HFFc6 (cell line): ENCODE measurements at regions not wholly inside any gene's neighbourhood (a gene's known extent, or its start where the extent isn't known, plus 50 kb on each side); places are given as distances from the start of the nearest gene placed in this dataset.
"Not testable (repeated sequence)": the region's sequence is repeated elsewhere in the genome, so short reads cannot be mapped to it uniquely, and the experiment has no call there.

Experiments
- DNase-seq: peaks from one replicate; pipeline ENCODE4 v3.0.0-alpha.2; 2018
- H3K27ac Mint-ChIP-seq: 2 replicates; pipeline ENCODE4 v1.8.0; 2020; ENCODE audit warnings: mild to moderate bottlenecking, mixed read lengths
- H3K27me3 Mint-ChIP-seq: 2 replicates; pipeline ENCODE4 v1.8.0; 2021; ENCODE audit warnings: mild to moderate bottlenecking, moderate library complexity, mixed read lengths; ENCODE audit not compliant: insufficient read depth
- H3K36me3 Mint-ChIP-seq: 2 replicates; pipeline ENCODE4 v1.8.0; 2021; ENCODE audit warnings: low read depth, mixed read lengths
- H3K4me1 Mint-ChIP-seq: 2 replicates; pipeline ENCODE4 v1.8.0; 2020; ENCODE audit warnings: low read depth, mixed read lengths
- H3K4me3 Mint-ChIP-seq: 2 replicates; pipeline ENCODE4 v1.8.0; 2020; ENCODE audit warnings: mild to moderate bottlenecking, moderate library complexity, mixed read lengths
- H3K9me3 Mint-ChIP-seq: 2 replicates; pipeline ENCODE4 v1.8.0; 2020; ENCODE audit warnings: mild to moderate bottlenecking, mixed read lengths
- TF ChIP-seq, protein P1 (sequence below): fragments of 200-600 bp; sonication (generic); IDR thresholded peaks from 2 replicates; pipeline ENCODE4 v1.5.0; 2021; ENCODE audit warnings: antibody characterized with exemption, mild to moderate bottlenecking

DNA sequence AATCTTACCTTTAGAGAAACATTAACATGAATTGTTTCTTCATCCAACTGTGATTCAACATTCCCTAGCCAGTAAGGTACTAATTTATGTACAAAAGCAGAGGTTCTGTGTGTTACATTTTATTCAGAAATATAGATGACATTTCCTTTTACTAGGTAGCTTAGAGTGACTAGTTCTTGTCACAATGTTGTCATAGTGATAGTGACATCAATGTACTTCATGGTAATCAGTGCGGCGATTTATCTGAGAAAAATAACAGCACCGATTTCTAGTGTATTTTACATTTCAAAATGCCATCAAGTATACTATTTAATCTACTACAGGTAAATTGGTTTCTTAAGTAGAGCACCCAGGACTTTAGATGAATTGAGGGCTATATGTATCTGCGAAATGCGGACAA lies 72.1 kb upstream of the DGKB start:
- Mint-ChIP-seq H3K27ac (no peak overlapping the region), H3K9me3 (no peaks in the 10 kb centered on the region; the same call in 1 of the 2 replicates), H3K4me1 (no peaks in the 10 kb centered on the region), H3K27me3 (no peaks in the 10 kb centered on the region), H3K36me3 (no peaks in the 10 kb centered on the region), H3K4me3 (no peak overlapping the region)
- DNase-seq: no peak
- TF ChIP-seq, protein P1, sequence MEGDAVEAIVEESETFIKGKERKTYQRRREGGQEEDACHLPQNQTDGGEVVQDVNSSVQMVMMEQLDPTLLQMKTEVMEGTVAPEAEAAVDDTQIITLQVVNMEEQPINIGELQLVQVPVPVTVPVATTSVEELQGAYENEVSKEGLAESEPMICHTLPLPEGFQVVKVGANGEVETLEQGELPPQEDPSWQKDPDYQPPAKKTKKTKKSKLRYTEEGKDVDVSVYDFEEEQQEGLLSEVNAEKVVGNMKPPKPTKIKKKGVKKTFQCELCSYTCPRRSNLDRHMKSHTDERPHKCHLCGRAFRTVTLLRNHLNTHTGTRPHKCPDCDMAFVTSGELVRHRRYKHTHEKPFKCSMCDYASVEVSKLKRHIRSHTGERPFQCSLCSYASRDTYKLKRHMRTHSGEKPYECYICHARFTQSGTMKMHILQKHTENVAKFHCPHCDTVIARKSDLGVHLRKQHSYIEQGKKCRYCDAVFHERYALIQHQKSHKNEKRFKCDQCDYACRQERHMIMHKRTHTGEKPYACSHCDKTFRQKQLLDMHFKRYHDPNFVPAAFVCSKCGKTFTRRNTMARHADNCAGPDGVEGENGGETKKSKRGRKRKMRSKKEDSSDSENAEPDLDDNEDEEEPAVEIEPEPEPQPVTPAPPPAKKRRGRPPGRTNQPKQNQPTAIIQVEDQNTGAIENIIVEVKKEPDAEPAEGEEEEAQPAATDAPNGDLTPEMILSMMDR: no peak

DNA sequence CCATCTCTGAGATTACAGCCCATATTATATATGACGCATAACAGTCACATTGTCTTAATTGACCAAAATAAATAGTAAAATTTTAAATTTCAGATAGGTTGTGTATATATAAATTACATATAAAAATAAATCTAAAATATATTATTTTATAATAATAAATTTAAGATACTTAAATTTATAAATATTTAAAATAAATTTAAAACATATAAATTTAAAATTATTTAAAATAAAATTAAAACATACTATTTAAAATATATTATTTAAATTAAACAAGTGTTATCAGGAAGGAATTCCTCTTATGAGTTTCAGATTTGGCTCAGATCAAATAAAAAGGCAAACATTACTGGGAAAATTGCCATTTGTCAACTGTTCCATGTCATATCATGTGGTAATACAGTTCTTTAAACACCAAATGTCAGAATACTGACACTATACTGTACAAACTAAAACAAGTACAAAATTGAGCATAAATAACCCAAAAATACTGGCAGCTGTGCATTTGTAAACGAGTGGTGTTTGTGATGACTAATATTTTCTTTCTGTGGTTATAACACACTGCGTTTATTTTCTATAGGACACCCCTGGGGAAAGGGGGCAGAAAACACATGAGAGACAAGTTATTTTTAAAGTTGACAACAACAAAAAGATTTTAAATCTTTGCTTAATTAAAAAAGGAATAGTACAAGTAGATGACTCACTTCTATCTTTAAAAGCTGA lies 71.3 kb upstream of the DGKB start:
- no peaks in the 10 kb centered on the region for H3K27me3 Mint-ChIP-seq
- H3K4me1 Mint-ChIP-seq: no peaks in the 10 kb centered on the region
- TF ChIP-seq, protein P1: no peak
- no peak overlapping the region for H3K27ac Mint-ChIP-seq
- no peaks in the 10 kb centered on the region for H3K36me3 Mint-ChIP-seq
- H3K4me3 Mint-ChIP-seq: no peak overlapping the region
- H3K9me3 Mint-ChIP-seq: no peaks in the 10 kb centered on the region; the same call in 1 of the 2 replicates
- no peak for DNase-seq

DNA sequence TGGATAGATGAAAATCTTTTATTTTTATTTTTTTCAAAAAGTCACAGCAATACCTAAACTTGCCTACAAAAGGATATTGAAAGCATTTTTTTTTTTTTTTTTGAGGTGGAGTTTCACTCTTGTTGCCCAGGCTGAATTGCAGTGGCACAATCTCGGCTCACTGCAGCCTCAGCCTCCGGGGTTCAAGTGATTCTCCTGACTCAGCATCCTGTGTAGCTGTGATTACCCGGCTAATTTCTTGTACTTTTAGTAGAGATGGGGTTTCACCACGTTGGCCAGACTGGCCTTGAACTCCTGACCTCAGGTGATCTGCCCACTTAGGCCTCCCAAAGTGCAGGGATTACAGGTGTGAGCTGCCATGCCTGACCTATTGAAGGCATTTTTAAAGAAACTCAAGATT lies 69.1 kb upstream of the DGKB start:
- not testable (repeated sequence) for H3K27me3 Mint-ChIP-seq, H3K9me3 Mint-ChIP-seq, DNase-seq, H3K36me3 Mint-ChIP-seq, H3K4me1 Mint-ChIP-seq, H3K27ac Mint-ChIP-seq, H3K4me3 Mint-ChIP-seq

DNA sequence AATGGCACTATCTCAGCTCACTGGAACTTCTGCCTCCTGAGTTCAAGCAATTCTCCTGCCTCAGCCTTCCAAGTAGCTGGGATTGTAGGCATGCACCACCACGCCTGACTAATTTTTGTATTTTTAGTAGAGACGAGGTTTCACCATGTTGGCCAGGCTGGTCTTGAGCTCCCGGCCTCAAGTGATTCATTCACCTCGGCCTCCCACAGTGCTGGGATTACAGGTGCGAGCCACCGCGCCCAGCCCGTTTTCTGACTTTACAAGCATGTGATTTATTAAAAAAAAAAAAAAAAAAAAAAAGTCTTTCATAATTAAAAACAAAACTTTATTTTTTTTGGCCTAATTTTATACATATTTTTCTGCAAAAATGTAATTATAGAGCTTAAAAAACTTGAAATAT lies 64.8 kb upstream of the DGKB start:
- DNase-seq, H3K4me3 Mint-ChIP-seq, H3K4me1 Mint-ChIP-seq, H3K9me3 Mint-ChIP-seq, H3K27ac Mint-ChIP-seq, H3K36me3 Mint-ChIP-seq, H3K27me3 Mint-ChIP-seq: not testable (repeated sequence)

DNA sequence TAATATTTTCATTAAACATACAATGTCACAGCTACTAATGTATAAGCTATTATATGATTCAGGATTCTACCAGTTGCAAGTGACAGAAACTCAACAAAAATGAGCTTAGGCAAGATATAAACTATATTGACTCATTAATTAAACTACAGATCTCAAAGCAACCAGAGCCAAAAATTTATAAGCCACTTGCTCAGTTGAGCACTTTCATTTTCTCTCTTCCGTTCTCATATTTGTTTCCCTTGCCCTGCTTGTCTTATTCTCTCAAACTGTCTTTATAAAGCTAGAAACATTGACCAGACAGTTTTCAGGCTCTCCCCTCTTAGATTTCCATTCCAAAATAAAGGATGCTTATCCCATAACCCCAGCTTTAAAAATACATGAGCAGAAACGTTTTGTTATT lies 60.2 kb upstream of the DGKB start:
- Mint-ChIP-seq H3K27me3 (peaks cover 4% of the 10 kb centered on the region; the same call in 1 of the 2 replicates), H3K9me3 (no peaks in the 10 kb centered on the region), H3K4me1 (no peaks in the 10 kb centered on the region), H3K27ac (no peak overlapping the region), H3K36me3 (no peaks in the 10 kb centered on the region), H3K4me3 (peak overlapping the region; percentile 18)
- DNase-seq: no peak
- TF ChIP-seq, protein P1: no peak

DNA sequence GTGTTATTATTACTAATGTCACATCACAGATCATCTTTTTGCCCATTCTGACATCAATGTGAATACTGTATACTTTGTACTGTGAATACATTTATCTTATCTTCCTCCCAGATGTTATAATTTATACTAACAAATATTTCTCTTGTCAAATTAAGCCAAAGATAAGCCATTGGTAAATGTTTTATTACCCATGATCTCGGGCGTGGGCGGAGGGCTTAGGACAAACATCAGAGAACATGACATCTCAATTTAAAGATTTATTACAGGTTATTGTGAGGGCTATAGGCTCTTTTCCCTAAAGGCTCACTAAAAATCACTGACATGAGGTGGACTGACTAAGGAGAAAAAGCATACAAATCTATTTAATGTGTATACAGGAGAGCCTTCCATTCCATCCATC lies 58.2 kb upstream of the DGKB start:
- DNase-seq: no peak
- no peak overlapping the region for H3K4me3 Mint-ChIP-seq
- H3K4me1 Mint-ChIP-seq: no peaks in the 10 kb centered on the region
- H3K9me3 Mint-ChIP-seq: no peaks in the 10 kb centered on the region
- TF ChIP-seq, protein P1: no peak
- H3K27ac Mint-ChIP-seq: no peak overlapping the region
- no peaks in the 10 kb centered on the region for H3K36me3 Mint-ChIP-seq
- H3K27me3 Mint-ChIP-seq: peaks cover 4% of the 10 kb centered on the region; the same call in 1 of the 2 replicates
